ENCODE measurements at regions not wholly inside any gene's neighbourhood (a gene's known extent, or its start where the extent isn't known, plus 50 kb on each side); places are given as distances from the start of the nearest gene placed in this dataset.
A peak's percentile ranks its signal among the peaks of the same experiment; 100 is the strongest.

- H3K27me3 ChIP-seq (ENCODE audit: control insufficient read depth, insufficient read depth, low read length): peaks cover 6% of the 10 kb centered on the region
- WGBS (ENCODE audit: insufficient coverage): 54% methylated on average over 3 of the region's 3 CpGs
- no peaks in the 10 kb centered on the region for H3K9me3 ChIP-seq (replicated peaks; ENCODE audit: control insufficient read depth, low read depth, low read length)
- H3K36me3 ChIP-seq (ENCODE audit: control insufficient read depth, insufficient read depth, low read length): no peaks in the 10 kb centered on the region
- H3K4me3 ChIP-seq (ENCODE audit: low read length): no peak overlapping the region
- no peak overlapping the region for H3K27ac ChIP-seq (ENCODE audit: low read length)
- no peaks in the 10 kb centered on the region for H3K4me1 ChIP-seq (ENCODE audit: control insufficient read depth, insufficient read depth, low read length)
- no peak for DNase-seq
Measured at GRCh38 chr13:99133848-99134247, 66.8 kb upstream of the UBAC2 start.

- no peaks in the 10 kb centered on the region for H3K9me3 ChIP-seq (replicated peaks; ENCODE audit: control insufficient read depth, low read depth, low read length)
- no peaks in the 10 kb centered on the region for H3K36me3 ChIP-seq (ENCODE audit: control insufficient read depth, insufficient read depth, low read length)
- H3K27ac ChIP-seq (ENCODE audit: low read length): no peak overlapping the region
- no peak overlapping the region for H3K4me3 ChIP-seq (ENCODE audit: low read length)
- DNase-seq: peak; percentile 21
- H3K27me3 ChIP-seq (ENCODE audit: control insufficient read depth, insufficient read depth, low read length): peaks cover 6% of the 10 kb centered on the region
- H3K4me1 ChIP-seq (ENCODE audit: control insufficient read depth, insufficient read depth, low read length): no peaks in the 10 kb centered on the region
- WGBS (ENCODE audit: insufficient coverage): 52% methylated on average over 3 of the region's 4 CpGs
Measured at GRCh38 chr13:99135591-99135990, 65.1 kb upstream of the UBAC2 start.

- no peaks in the 10 kb centered on the region for H3K4me1 ChIP-seq (ENCODE audit: control insufficient read depth, insufficient read depth, low read length)
- peaks cover 3% of the 10 kb centered on the region for H3K9me3 ChIP-seq (replicated peaks; ENCODE audit: control insufficient read depth, low read depth, low read length)
- no peaks in the 10 kb centered on the region for H3K36me3 ChIP-seq (ENCODE audit: control insufficient read depth, insufficient read depth, low read length)
- WGBS (ENCODE audit: insufficient coverage): 59% methylated on average over 7 of the region's 8 CpGs
- H3K27me3 ChIP-seq (ENCODE audit: control insufficient read depth, insufficient read depth, low read length): peaks cover 6% of the 10 kb centered on the region
- no peak overlapping the region for H3K27ac ChIP-seq (ENCODE audit: low read length)
- no peak for DNase-seq
- H3K4me3 ChIP-seq (ENCODE audit: low read length): no peak overlapping the region
Measured at GRCh38 chr13:99136427-99136954, 64.2 kb upstream of the UBAC2 start.

- no peak overlapping the region for H3K4me3 ChIP-seq (ENCODE audit: low read length)
- H3K27ac ChIP-seq (ENCODE audit: low read length): no peak overlapping the region
- no peaks in the 10 kb centered on the region for H3K4me1 ChIP-seq (ENCODE audit: control insufficient read depth, insufficient read depth, low read length)
- no peaks in the 10 kb centered on the region for H3K36me3 ChIP-seq (ENCODE audit: control insufficient read depth, insufficient read depth, low read length)
- WGBS (ENCODE audit: insufficient coverage): 100% methylated on average over 5 of the region's 9 CpGs
- peaks cover 4% of the 10 kb centered on the region for H3K27me3 ChIP-seq (ENCODE audit: control insufficient read depth, insufficient read depth, low read length)
- peaks cover 3% of the 10 kb centered on the region for H3K9me3 ChIP-seq (replicated peaks; ENCODE audit: control insufficient read depth, low read depth, low read length)
- DNase-seq: no peak
Measured at GRCh38 chr13:99140831-99141230, 59.8 kb upstream of the UBAC2 start.

GRCh38 chr13:99143904-99144303 is 56.8 kb upstream of the UBAC2 start:
- no peaks in the 10 kb centered on the region for H3K27me3 ChIP-seq (ENCODE audit: control insufficient read depth, insufficient read depth, low read length)
- no peaks in the 10 kb centered on the region for H3K4me1 ChIP-seq (ENCODE audit: control insufficient read depth, insufficient read depth, low read length)
- H3K27ac ChIP-seq (ENCODE audit: low read length): no peak overlapping the region
- no peak overlapping the region for H3K4me3 ChIP-seq (ENCODE audit: low read length)
- WGBS (ENCODE audit: insufficient coverage): no CpG with 5 or more reads among the region's 4 CpGs
- peaks cover 3% of the 10 kb centered on the region for H3K9me3 ChIP-seq (replicated peaks; ENCODE audit: control insufficient read depth, low read depth, low read length)
- DNase-seq: no peak
- no peaks in the 10 kb centered on the region for H3K36me3 ChIP-seq (ENCODE audit: control insufficient read depth, insufficient read depth, low read length)

GRCh38 chr13:99144306-99144705 is 56.3 kb upstream of the UBAC2 start:
- no peaks in the 10 kb centered on the region for H3K4me1 ChIP-seq (ENCODE audit: control insufficient read depth, insufficient read depth, low read length)
- DNase-seq: peak; percentile 12
- no peaks in the 10 kb centered on the region for H3K27me3 ChIP-seq (ENCODE audit: control insufficient read depth, insufficient read depth, low read length)
- 88% methylated on average over 5 of the region's 6 CpGs for WGBS (ENCODE audit: insufficient coverage)
- no peak overlapping the region for H3K4me3 ChIP-seq (ENCODE audit: low read length)
- no peak overlapping the region for H3K27ac ChIP-seq (ENCODE audit: low read length)
- peaks cover 3% of the 10 kb centered on the region for H3K9me3 ChIP-seq (replicated peaks; ENCODE audit: control insufficient read depth, low read depth, low read length)
- no peaks in the 10 kb centered on the region for H3K36me3 ChIP-seq (ENCODE audit: control insufficient read depth, insufficient read depth, low read length)

- DNase-seq: no peak
- WGBS (ENCODE audit: insufficient coverage): no CpG with 5 or more reads among the region's 4 CpGs
- no peaks in the 10 kb centered on the region for H3K36me3 ChIP-seq (ENCODE audit: control insufficient read depth, insufficient read depth, low read length)
- no peaks in the 10 kb centered on the region for H3K27me3 ChIP-seq (ENCODE audit: control insufficient read depth, insufficient read depth, low read length)
- no peaks in the 10 kb centered on the region for H3K4me1 ChIP-seq (ENCODE audit: control insufficient read depth, insufficient read depth, low read length)
- peaks cover 3% of the 10 kb centered on the region for H3K9me3 ChIP-seq (replicated peaks; ENCODE audit: control insufficient read depth, low read depth, low read length)
- H3K4me3 ChIP-seq (ENCODE audit: low read length): no peak overlapping the region
- no peak overlapping the region for H3K27ac ChIP-seq (ENCODE audit: low read length)
Measured at GRCh38 chr13:99145461-99145860, 55.2 kb upstream of the UBAC2 start.

- WGBS (ENCODE audit: insufficient coverage): 100% methylated on average over 1 of the region's 7 CpGs
- no peak overlapping the region for H3K27ac ChIP-seq (ENCODE audit: low read length)
- DNase-seq: peak; percentile 14
- no peaks in the 10 kb centered on the region for H3K36me3 ChIP-seq (ENCODE audit: control insufficient read depth, insufficient read depth, low read length)
- peaks cover 2% of the 10 kb centered on the region for H3K27me3 ChIP-seq (ENCODE audit: control insufficient read depth, insufficient read depth, low read length)
- H3K9me3 ChIP-seq (replicated peaks; ENCODE audit: control insufficient read depth, low read depth, low read length): no peaks in the 10 kb centered on the region
- no peak overlapping the region for H3K4me3 ChIP-seq (ENCODE audit: low read length)
- H3K4me1 ChIP-seq (ENCODE audit: control insufficient read depth, insufficient read depth, low read length): no peaks in the 10 kb centered on the region
Measured at GRCh38 chr13:99150575-99151361, 49.9 kb upstream of the UBAC2 start.
